Endothelial cell of umbilical vein (primary cell): ENCODE measurements at regions not wholly inside any gene's neighbourhood (a gene's known extent, or its start where the extent isn't known, plus 50 kb on each side); places are given as distances from the start of the nearest gene placed in this dataset.

ENCODE experiments used
- EZH2 ChIP-seq: IDR thresholded peaks from 2 replicates; pipeline ENCODE4 v1.6.1; 2012; ENCODE audit warnings: borderline replicate concordance, low read depth, mild to moderate bottlenecking, moderate library complexity, low read length, inconsistent platforms; ENCODE audit not compliant: severe bottlenecking
- FOS ChIP-seq: IDR thresholded peaks from 2 replicates; pipeline ENCODE4 v1.6.1; 2011; ENCODE audit warnings: mild to moderate bottlenecking, low read length, moderate library complexity, borderline replicate concordance; ENCODE audit not compliant: insufficient read depth
- JUN ChIP-seq: IDR thresholded peaks from 2 replicates; pipeline ENCODE4 v1.6.1; 2011; ENCODE audit warnings: borderline replicate concordance, low read depth; ENCODE audit not compliant: insufficient read length, insufficient read depth
- MYC ChIP-seq: IDR thresholded peaks from one replicate; pipeline ENCODE4 v1.6.1; 2011; ENCODE audit warnings: mild to moderate bottlenecking, low read depth, low read length
- POLR2A ChIP-seq: IDR thresholded peaks from 2 replicates; pipeline ENCODE4 v1.6.1; 2012; ENCODE audit warnings: low read depth, mild to moderate bottlenecking, control low read depth, low read length
- POLR2AphosphoS5 ChIP-seq: IDR thresholded peaks from 2 replicates; pipeline ENCODE4 v1.6.1; 2012; ENCODE audit warnings: low read depth, mild to moderate bottlenecking, control low read depth, low read length, moderate library complexity; ENCODE audit not compliant: insufficient read depth
- TF ChIP-seq, protein P1 (sequence below), 2 donors: IDR thresholded peaks; 1 replicate in 1 of 2; 2 replicates in 1 of 2; pipeline ENCODE4 v1.5.1; 2011; ENCODE audit warnings: low read length in 2 of 2, mild to moderate bottlenecking in 2 of 2, moderate library complexity in 2 of 2, control low read depth in 1 of 2, inconsistent platforms in 1 of 2, low read depth in 1 of 2; ENCODE audit not compliant: insufficient read depth in 1 of 2; ENCODE audit errors: extremely low read depth in 1 of 2

DNA sequence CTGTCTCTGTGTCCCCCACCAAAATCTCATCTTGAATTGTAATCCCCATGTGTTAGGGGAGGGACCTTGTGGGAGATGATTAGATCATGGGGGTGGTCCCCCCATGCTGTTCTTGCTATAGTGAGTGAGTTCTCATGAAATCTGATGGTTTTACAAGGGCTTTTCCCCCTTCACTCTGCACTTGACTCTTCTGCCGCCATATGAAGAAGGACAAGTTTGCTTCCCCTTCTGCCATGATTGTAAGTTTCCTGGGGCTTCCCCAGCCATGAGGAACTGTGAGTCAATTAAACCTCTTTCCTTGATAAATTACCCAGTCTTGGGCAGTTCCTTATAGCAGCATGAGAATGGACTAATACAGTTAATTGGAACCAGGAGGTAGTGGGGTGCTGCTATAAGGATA is 137.1 kb upstream of the RAB4A start:
- TF ChIP-seq, protein P1, sequence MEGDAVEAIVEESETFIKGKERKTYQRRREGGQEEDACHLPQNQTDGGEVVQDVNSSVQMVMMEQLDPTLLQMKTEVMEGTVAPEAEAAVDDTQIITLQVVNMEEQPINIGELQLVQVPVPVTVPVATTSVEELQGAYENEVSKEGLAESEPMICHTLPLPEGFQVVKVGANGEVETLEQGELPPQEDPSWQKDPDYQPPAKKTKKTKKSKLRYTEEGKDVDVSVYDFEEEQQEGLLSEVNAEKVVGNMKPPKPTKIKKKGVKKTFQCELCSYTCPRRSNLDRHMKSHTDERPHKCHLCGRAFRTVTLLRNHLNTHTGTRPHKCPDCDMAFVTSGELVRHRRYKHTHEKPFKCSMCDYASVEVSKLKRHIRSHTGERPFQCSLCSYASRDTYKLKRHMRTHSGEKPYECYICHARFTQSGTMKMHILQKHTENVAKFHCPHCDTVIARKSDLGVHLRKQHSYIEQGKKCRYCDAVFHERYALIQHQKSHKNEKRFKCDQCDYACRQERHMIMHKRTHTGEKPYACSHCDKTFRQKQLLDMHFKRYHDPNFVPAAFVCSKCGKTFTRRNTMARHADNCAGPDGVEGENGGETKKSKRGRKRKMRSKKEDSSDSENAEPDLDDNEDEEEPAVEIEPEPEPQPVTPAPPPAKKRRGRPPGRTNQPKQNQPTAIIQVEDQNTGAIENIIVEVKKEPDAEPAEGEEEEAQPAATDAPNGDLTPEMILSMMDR (IDR thresholded peaks at IDR 0.05; ENCODE audit: extremely low read depth in 1 of 2, insufficient read depth in 1 of 2, low read depth in 1 of 2, low read length in 2 of 2): no peak
- TF ChIP-seq POLR2A (no peak), EZH2 (no peak), MYC (no peak), POLR2AphosphoS5 (no peak), FOS (no peak), JUN (no peak)
